Skeletal muscle satellite cell (primary cell): ENCODE measurements at regions not wholly inside any gene's neighbourhood (a gene's known extent, or its start where the extent isn't known, plus 50 kb on each side); places are given as distances from the start of the nearest gene placed in this dataset.
"Not testable (repeated sequence)": the region's sequence is repeated elsewhere in the genome, so short reads cannot be mapped to it uniquely, and the experiment has no call there.

ENCODE experiments used
- H3K27me3 ChIP-seq: 2 replicates; pipeline ENCODE4 v1.7.0; 2013; ENCODE audit warnings: low read length; ENCODE audit not compliant: control insufficient read depth, insufficient read depth
- H3K36me3 ChIP-seq: 2 replicates; pipeline ENCODE4 v1.7.0; 2013; ENCODE audit warnings: mild to moderate bottlenecking, control low read depth, low read length; ENCODE audit not compliant: insufficient read depth
- H3K4me1 ChIP-seq: 2 replicates; pipeline ENCODE4 v1.7.0; 2013; ENCODE audit warnings: low read length; ENCODE audit not compliant: control insufficient read depth, insufficient read depth
- H3K4me2 ChIP-seq: 2 replicates; pipeline ENCODE4 v1.7.0; 2013; ENCODE audit warnings: mild to moderate bottlenecking, low read length
- H3K4me3 ChIP-seq: 2 replicates; pipeline ENCODE4 v1.7.0; 2013; ENCODE audit warnings: low read length
- H3K9ac ChIP-seq: 2 replicates; pipeline ENCODE4 v1.7.0; 2013; ENCODE audit warnings: mild to moderate bottlenecking, low read depth, low read length, moderate library complexity
- H3K9me3 ChIP-seq: replicated peaks from 2 replicates; pipeline ENCODE4 v1.7.0; 2013; ENCODE audit warnings: mild to moderate bottlenecking, control low read depth, low read length

- Histone ChIP-seq H3K36me3 (no peaks in the 10 kb centered on the region), H3K27me3 (no peaks in the 10 kb centered on the region), H3K4me3 (peak overlapping the region; percentile 32), H3K9me3 (no peaks in the 10 kb centered on the region), H3K9ac (peak overlapping the region; percentile 55), H3K4me1 (peaks cover 17% of the 10 kb centered on the region), H3K4me2 (peak overlapping the region; percentile 69)
Measured at GRCh38 chr10:33032654-33033151, 74.7 kb upstream of the ITGB1 start.

- peaks cover 17% of the 10 kb centered on the region for H3K4me1 ChIP-seq
- H3K9ac ChIP-seq: no peak overlapping the region
- no peak overlapping the region for H3K4me3 ChIP-seq
- no peaks in the 10 kb centered on the region for H3K36me3 ChIP-seq
- H3K27me3 ChIP-seq: no peaks in the 10 kb centered on the region
- no peaks in the 10 kb centered on the region for H3K9me3 ChIP-seq
- peak overlapping the region; percentile 69 for H3K4me2 ChIP-seq
Measured at GRCh38 chr10:33031815-33032653, 74.0 kb upstream of the ITGB1 start.

GRCh38 chr10:33031171-33031570 lies 73.1 kb upstream of the ITGB1 start:
- H3K4me2 ChIP-seq: no peak overlapping the region
- no peaks in the 10 kb centered on the region for H3K9me3 ChIP-seq
- no peak overlapping the region for H3K9ac ChIP-seq
- no peaks in the 10 kb centered on the region for H3K36me3 ChIP-seq
- peaks cover 17% of the 10 kb centered on the region for H3K4me1 ChIP-seq
- no peak overlapping the region for H3K4me3 ChIP-seq
- H3K27me3 ChIP-seq: no peaks in the 10 kb centered on the region

- peaks cover 17% of the 10 kb centered on the region for H3K4me1 ChIP-seq
Measured at GRCh38 chr10:33028515-33028914, 70.5 kb upstream of the ITGB1 start.

GRCh38 chr10:33027088-33027487 lies 69.1 kb upstream of the ITGB1 start:
- no peaks in the 10 kb centered on the region for H3K27me3 ChIP-seq
- H3K4me3 ChIP-seq: no peak overlapping the region
- no peak overlapping the region for H3K4me2 ChIP-seq
- H3K9ac ChIP-seq: no peak overlapping the region
- H3K9me3 ChIP-seq: no peaks in the 10 kb centered on the region
- no peaks in the 10 kb centered on the region for H3K36me3 ChIP-seq
- H3K4me1 ChIP-seq: peaks cover 4% of the 10 kb centered on the region

More at GRCh38 chr10:33028515-33028914, 70.5 kb upstream of the ITGB1 start:
- not testable (repeated sequence) for H3K27me3 ChIP-seq, H3K4me2 ChIP-seq, H3K4me3 ChIP-seq, H3K36me3 ChIP-seq, H3K9me3 ChIP-seq, H3K9ac ChIP-seq

- Histone ChIP-seq H3K4me2 (no peak overlapping the region), H3K9ac (no peak overlapping the region), H3K27me3 (no peaks in the 10 kb centered on the region), H3K9me3 (no peaks in the 10 kb centered on the region), H3K4me3 (no peak overlapping the region), H3K36me3 (no peaks in the 10 kb centered on the region), H3K4me1 (no peaks in the 10 kb centered on the region)
Measured at GRCh38 chr10:33026422-33026821, 68.4 kb upstream of the ITGB1 start.

GRCh38 chr10:33025910-33026309 lies 67.9 kb upstream of the ITGB1 start:
- H3K4me3 ChIP-seq: no peak overlapping the region
- H3K9me3 ChIP-seq: no peaks in the 10 kb centered on the region
- no peaks in the 10 kb centered on the region for H3K27me3 ChIP-seq

GRCh38 chr10:33025039-33025438 lies 67.0 kb upstream of the ITGB1 start:
- Histone ChIP-seq H3K4me2 (no peak overlapping the region), H3K36me3 (no peaks in the 10 kb centered on the region), H3K4me3 (no peak overlapping the region), H3K4me1 (no peaks in the 10 kb centered on the region), H3K9me3 (no peaks in the 10 kb centered on the region), H3K9ac (no peak overlapping the region), H3K27me3 (no peaks in the 10 kb centered on the region)

More at GRCh38 chr10:33025910-33026309, 67.9 kb upstream of the ITGB1 start:
- H3K36me3 ChIP-seq: no peaks in the 10 kb centered on the region
- no peaks in the 10 kb centered on the region for H3K4me1 ChIP-seq
- H3K4me2 ChIP-seq: no peak overlapping the region
- H3K9ac ChIP-seq: no peak overlapping the region

GRCh38 chr10:33022691-33023090 lies 64.7 kb upstream of the ITGB1 start:
- H3K36me3 ChIP-seq: no peaks in the 10 kb centered on the region
- H3K4me2 ChIP-seq: no peak overlapping the region
- no peaks in the 10 kb centered on the region for H3K27me3 ChIP-seq
- H3K9me3 ChIP-seq: no peaks in the 10 kb centered on the region
- H3K9ac ChIP-seq: no peak overlapping the region
- H3K4me3 ChIP-seq: no peak overlapping the region
- no peaks in the 10 kb centered on the region for H3K4me1 ChIP-seq

GRCh38 chr10:33022090-33022489 lies 64.1 kb upstream of the ITGB1 start:
- Histone ChIP-seq H3K4me3 (no peak overlapping the region), H3K9me3 (no peaks in the 10 kb centered on the region), H3K9ac (no peak overlapping the region), H3K4me2 (no peak overlapping the region), H3K4me1 (no peaks in the 10 kb centered on the region), H3K27me3 (no peaks in the 10 kb centered on the region), H3K36me3 (no peaks in the 10 kb centered on the region)

GRCh38 chr10:33016988-33017387 lies 59.0 kb upstream of the ITGB1 start:
- Histone ChIP-seq H3K4me1 (no peaks in the 10 kb centered on the region), H3K4me3 (no peak overlapping the region), H3K9ac (no peak overlapping the region), H3K9me3 (no peaks in the 10 kb centered on the region), H3K36me3 (no peaks in the 10 kb centered on the region), H3K4me2 (no peak overlapping the region), H3K27me3 (no peaks in the 10 kb centered on the region)
